T-helper 1 cell treated with Interleukin-12 subunit alpha and Interleukin-12 subunit beta and Interleukin-4 antibody, amounts not matched to agents 30 μg/mL and 1 μg/mL, for 36 hours (primary cell): ENCODE measurements at regions not wholly inside any gene's neighbourhood (a gene's known extent, or its start where the extent isn't known, plus 50 kb on each side); places are given as distances from the start of the nearest gene placed in this dataset.

ENCODE experiments used
- H3K27ac Mint-ChIP-seq: one replicate; pipeline ENCODE4 v1.8.0; 2021; ENCODE audit warnings: mild to moderate bottlenecking, mixed read lengths
- H3K27me3 Mint-ChIP-seq: one replicate; pipeline ENCODE4 v1.8.0; 2021; ENCODE audit warnings: low read depth, mixed read lengths
- H3K36me3 Mint-ChIP-seq: one replicate; pipeline ENCODE4 v1.8.0; 2021; ENCODE audit warnings: low read depth, mixed read lengths
- H3K4me1 Mint-ChIP-seq: one replicate; pipeline ENCODE4 v1.8.0; 2021; ENCODE audit warnings: low read depth, mixed read lengths
- H3K4me3 Mint-ChIP-seq: one replicate; pipeline ENCODE4 v1.8.0; 2021; ENCODE audit warnings: mild to moderate bottlenecking, moderate library complexity, mixed read lengths
- H3K9me3 Mint-ChIP-seq: one replicate; pipeline ENCODE4 v1.8.0; 2021; ENCODE audit warnings: mixed read lengths

DNA sequence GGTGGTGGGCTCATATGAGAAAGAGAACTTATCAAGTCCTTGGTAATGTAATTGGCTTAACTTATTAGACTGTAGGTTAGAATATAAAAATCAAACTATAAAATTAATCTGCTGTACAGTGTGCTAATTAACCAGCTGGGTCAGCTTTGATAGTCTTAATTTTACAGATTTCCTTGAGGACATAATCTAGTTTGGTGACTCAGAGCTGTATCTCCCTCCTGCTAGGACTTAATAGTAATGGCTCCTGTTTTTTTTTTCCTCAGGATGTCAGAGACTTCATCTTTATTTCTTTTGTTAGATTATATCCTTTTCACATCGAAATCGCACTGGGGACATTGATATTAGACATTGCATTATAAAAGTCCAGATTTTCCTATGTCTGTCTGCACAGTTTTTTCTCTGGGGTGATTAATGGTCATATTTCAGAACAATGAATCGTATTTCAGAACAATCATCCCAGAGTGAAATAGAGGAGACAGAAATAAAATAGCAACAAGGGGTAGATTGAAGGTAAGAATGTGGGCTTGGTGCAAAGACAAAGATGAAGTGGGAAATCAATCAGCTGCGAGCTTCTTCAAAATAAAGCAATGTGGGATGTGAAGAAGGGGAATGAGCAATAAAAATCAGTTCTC is 346.4 kb upstream of the RIOK2 start:
- no peak overlapping the region for H3K27ac Mint-ChIP-seq
- peaks cover 5% of the 10 kb centered on the region for H3K4me1 Mint-ChIP-seq
- H3K36me3 Mint-ChIP-seq = no peaks in the 10 kb centered on the region
- H3K27me3 Mint-ChIP-seq = no peaks in the 10 kb centered on the region
- H3K4me3 Mint-ChIP-seq = no peak overlapping the region
- H3K9me3 Mint-ChIP-seq = no peaks in the 10 kb centered on the region

DNA sequence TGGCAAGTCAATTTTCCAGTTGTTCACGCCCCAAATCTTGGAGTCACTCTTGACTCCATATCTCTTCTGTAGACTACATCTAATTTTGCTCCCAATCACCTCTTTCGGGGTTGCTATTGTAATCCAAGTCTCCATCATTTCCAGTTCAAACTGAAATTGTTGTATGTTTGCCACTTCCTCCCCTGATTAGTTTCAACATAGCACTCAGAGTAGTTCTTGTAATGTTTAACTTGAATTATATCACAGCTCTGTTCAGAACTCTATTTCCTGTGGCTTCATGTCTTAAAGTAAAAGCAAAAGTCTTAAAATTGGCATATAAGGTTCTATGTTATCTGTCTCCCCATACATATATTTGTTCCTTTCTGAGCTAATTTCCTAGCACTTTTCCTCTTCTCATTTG is 348.5 kb upstream of the RIOK2 start:
- Mint-ChIP-seq H3K4me3 (no peak overlapping the region), H3K4me1 (peaks cover 5% of the 10 kb centered on the region), H3K27ac (no peak overlapping the region), H3K9me3 (no peaks in the 10 kb centered on the region), H3K27me3 (no peaks in the 10 kb centered on the region), H3K36me3 (no peaks in the 10 kb centered on the region)

DNA sequence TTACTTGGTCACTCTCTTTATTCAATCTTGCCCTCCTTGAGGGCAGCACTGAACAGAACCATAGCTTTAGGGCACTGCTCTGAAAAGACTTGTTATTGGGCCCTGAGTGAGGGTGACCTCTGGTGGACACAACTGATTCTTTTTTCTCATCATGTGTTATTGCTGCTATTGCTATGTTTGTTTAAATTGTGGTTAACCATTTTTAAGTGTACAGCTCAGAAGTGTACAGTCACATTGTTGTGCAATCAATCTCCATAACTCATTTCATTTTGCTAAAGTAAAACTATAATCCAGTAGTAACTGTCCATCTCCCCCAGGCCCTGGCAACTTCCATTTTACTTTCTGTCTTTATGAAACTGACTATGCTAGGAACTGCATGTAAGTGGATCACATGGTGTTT is 351.1 kb upstream of the RIOK2 start:
- Mint-ChIP-seq H3K27me3 (no peaks in the 10 kb centered on the region), H3K4me3 (no peak overlapping the region), H3K9me3 (no peaks in the 10 kb centered on the region), H3K4me1 (peaks cover 5% of the 10 kb centered on the region), H3K27ac (no peak overlapping the region), H3K36me3 (no peaks in the 10 kb centered on the region)

DNA sequence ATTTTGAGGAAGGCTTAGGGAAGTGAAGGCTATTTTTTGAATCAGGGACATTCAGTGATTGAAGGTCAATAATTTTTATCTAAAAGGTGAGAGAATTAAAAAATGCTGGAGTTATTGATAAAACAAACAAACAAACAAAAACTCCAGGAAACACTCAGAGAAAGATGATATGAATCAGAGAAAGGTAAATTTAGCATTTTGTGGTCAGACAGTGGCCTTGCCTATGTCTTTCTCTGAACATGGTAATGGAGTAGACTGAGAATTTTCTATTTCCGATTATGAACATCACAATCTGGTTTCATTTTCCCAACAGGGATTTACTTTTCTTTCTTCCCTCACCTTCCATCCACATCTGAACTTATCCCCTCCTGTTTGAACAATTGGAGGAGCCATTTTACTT is 353.6 kb upstream of the RIOK2 start:
- Mint-ChIP-seq H3K36me3 (no peaks in the 10 kb centered on the region), H3K27ac (no peak overlapping the region), H3K27me3 (no peaks in the 10 kb centered on the region), H3K4me3 (no peak overlapping the region), H3K9me3 (no peaks in the 10 kb centered on the region), H3K4me1 (peaks cover 2% of the 10 kb centered on the region)

DNA sequence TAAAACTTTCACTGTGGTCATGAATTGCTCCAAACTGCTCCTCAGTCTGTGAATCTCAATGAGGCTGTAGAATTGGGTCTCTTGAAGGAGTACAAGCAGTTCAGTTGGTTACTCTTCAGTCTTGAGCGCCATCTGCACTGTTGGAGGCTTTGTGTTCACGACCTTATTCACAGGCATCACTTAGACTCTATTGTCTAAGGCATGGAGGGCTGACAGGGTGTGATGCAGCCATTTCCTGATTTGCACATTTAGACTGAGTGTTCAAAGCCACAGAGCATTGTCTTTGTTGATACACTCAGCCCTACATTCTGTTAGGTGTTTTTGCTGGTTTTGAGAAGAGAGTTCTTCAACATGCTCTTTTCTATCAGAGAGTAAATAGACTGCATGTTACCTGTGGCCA is 355.9 kb upstream of the RIOK2 start:
- no peaks in the 10 kb centered on the region for H3K36me3 Mint-ChIP-seq
- H3K4me3 Mint-ChIP-seq = no peak overlapping the region
- H3K27me3 Mint-ChIP-seq = no peaks in the 10 kb centered on the region
- no peaks in the 10 kb centered on the region for H3K4me1 Mint-ChIP-seq
- no peak overlapping the region for H3K27ac Mint-ChIP-seq
- H3K9me3 Mint-ChIP-seq = peaks cover 6% of the 10 kb centered on the region

DNA sequence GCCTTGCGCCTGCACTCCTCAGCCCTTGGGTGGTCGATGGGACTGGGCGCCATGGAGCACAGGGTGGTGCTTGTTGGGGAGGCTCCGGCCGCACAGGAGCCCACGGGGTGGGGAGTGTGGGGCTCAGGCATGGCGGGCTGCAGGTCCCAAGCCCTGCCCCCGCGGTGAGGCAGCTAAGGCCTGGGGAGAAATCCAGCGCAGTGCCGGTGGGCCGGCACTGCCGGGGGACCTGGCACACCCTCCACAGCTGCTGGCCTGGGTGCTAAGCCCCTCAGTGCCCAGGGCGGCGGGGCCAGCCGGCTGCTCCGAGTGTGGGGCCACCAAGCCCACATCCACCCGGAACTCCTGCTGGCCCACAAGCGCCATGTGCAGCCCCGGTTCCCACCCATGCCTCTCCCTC is 358.8 kb upstream of the RIOK2 start:
- no peak overlapping the region for H3K4me3 Mint-ChIP-seq
- H3K27me3 Mint-ChIP-seq = peaks cover 3% of the 10 kb centered on the region
- H3K4me1 Mint-ChIP-seq = no peaks in the 10 kb centered on the region
- no peak overlapping the region for H3K27ac Mint-ChIP-seq
- no peaks in the 10 kb centered on the region for H3K36me3 Mint-ChIP-seq
- peaks cover 6% of the 10 kb centered on the region for H3K9me3 Mint-ChIP-seq

DNA sequence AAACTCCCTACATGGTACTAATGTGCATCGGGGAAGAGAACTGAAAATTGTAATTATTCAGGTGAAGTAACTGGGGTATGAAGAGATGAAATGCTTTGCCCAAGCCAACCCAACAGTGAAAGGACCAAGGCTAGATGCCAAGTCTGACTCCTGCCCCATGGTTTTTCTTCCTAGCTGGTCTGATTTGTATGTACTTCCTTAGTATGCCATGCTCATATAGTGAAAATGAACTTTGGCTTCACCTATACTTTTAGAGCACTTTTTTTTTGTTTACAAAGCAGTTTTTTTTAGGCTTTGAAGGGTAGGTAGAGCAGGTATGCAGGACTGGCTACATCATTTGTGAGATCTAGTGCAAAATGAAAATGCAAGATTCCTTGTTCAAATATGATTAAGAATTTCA is 359.4 kb upstream of the RIOK2 start:
- Mint-ChIP-seq H3K9me3 (peaks cover 10% of the 10 kb centered on the region), H3K27ac (no peak overlapping the region), H3K36me3 (no peaks in the 10 kb centered on the region), H3K27me3 (peaks cover 3% of the 10 kb centered on the region), H3K4me3 (no peak overlapping the region), H3K4me1 (peaks cover 2% of the 10 kb centered on the region)

DNA sequence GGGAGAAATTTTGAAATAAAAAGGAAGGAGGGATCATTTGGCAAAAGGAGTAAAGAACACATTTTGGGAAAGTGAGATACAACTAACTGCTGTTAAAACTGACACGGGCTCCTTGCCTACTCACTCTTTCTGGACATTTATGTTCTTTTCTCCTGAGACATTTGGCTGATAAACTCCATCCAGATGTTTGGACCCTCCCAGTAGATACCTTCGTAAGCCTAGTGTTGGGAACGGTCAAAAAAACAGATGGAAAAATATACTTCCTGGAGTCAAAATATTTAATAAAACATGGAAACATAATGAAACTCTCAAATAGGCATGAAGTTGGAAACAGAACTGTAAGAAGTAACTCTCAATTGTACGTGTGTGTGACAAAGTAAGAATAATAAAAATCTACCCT is 360.1 kb upstream of the RIOK2 start:
- Mint-ChIP-seq H3K9me3 (peaks cover 11% of the 10 kb centered on the region), H3K4me1 (peaks cover 4% of the 10 kb centered on the region), H3K27me3 (peaks cover 3% of the 10 kb centered on the region), H3K36me3 (no peaks in the 10 kb centered on the region), H3K27ac (no peak overlapping the region), H3K4me3 (no peak overlapping the region)

DNA sequence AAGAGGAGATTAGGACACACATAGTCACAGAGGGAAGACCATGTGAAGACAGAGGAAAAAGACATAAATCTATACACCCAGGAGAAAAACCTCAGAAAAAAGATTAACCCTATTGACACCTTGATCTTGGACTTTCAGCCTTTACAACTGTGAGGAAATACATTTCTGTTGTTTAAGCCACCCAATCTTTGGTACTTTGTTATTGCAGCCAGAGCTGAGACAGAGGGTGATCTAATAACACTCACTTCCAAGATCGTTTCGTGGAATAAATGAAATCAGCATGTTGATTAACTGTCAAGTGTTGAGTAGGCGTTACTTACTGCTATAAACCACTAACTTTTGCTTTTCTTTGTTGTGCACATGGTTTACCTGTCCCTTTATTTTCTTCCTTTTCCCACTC is 361.2 kb upstream of the RIOK2 start:
- peaks cover 3% of the 10 kb centered on the region for H3K27me3 Mint-ChIP-seq
- no peak overlapping the region for H3K27ac Mint-ChIP-seq
- H3K4me3 Mint-ChIP-seq = no peak overlapping the region
- H3K4me1 Mint-ChIP-seq = peaks cover 10% of the 10 kb centered on the region
- no peaks in the 10 kb centered on the region for H3K36me3 Mint-ChIP-seq
- peaks cover 11% of the 10 kb centered on the region for H3K9me3 Mint-ChIP-seq

DNA sequence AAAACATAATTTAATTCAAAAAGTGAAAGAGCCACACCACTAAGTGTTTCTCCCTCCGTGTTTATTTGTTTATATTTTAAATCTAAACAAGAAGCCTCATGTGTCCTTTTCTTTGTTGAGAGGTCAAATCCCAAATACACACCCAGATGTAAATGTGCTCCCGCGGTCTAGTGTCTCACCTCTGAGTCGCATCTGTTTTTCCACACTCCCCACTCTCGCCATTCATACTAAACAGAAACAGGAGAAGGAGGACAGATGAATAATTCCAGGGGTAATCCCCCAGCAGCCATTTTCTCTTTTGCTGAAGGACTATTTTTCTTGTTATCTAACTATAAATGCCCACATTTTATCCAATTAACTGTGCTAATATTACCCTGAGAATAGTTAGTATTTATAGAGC is 361.6 kb upstream of the RIOK2 start:
- peaks cover 11% of the 10 kb centered on the region for H3K9me3 Mint-ChIP-seq
- peaks cover 10% of the 10 kb centered on the region for H3K4me1 Mint-ChIP-seq
- no peak overlapping the region for H3K4me3 Mint-ChIP-seq
- peaks cover 3% of the 10 kb centered on the region for H3K27me3 Mint-ChIP-seq
- no peak overlapping the region for H3K27ac Mint-ChIP-seq
- no peaks in the 10 kb centered on the region for H3K36me3 Mint-ChIP-seq

DNA sequence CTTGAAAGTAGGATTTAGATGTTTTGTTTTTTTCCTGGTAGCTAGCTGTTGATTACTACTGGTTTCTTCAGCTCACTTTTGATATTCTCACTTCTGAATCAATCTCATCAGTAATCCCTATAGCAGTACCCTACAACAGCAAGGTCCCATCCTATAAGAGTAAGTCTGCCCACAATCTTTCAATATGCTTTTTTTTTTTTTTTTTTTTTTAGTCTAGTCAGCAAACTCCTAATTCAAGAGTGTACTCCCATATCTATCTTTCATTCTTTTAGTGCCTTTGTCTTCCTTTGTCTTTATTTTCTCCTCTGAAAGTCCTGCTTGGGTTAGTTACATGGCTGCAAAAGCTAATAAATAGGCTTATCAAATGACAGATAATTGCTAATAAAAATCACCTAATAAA is 362.4 kb upstream of the RIOK2 start:
- Mint-ChIP-seq H3K27ac (no peak overlapping the region), H3K27me3 (peaks cover 3% of the 10 kb centered on the region), H3K4me1 (peaks cover 10% of the 10 kb centered on the region), H3K36me3 (no peaks in the 10 kb centered on the region), H3K9me3 (peaks cover 11% of the 10 kb centered on the region), H3K4me3 (no peak overlapping the region)

DNA sequence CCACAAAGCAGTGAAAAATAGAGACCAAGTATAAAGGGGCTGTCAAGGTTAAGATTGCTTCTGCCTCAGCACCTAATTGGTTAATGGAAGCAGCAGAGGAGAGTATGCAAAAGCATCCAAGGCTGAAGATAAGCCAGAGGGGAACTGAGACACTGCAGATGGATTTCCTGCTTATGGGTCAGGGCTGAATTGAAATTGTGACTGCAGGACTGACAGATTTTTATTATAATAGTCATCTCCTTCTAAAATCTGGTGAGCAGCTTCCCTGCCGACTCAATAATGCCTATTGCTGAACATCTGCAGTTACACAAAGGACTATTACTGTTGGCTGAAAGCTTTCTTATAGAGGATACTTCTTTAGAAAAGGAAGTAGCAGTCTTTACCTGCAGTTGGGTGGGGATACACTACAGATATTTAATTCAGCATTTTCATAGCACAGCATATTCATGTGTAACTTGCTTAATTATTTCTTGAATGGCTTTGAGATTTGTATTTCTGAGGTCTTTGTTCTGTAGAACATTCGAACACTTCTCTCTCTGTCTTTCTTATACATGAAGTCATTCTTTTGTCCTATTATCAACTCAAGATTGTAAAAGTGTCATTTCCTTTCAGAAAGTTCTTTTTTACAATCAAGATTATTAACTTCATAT is 363.0 kb upstream of the RIOK2 start:
- peaks cover 3% of the 10 kb centered on the region for H3K27me3 Mint-ChIP-seq
- H3K9me3 Mint-ChIP-seq = peaks cover 11% of the 10 kb centered on the region
- peaks cover 10% of the 10 kb centered on the region for H3K4me1 Mint-ChIP-seq
- H3K4me3 Mint-ChIP-seq = no peak overlapping the region
- H3K27ac Mint-ChIP-seq = no peak overlapping the region
- no peaks in the 10 kb centered on the region for H3K36me3 Mint-ChIP-seq

DNA sequence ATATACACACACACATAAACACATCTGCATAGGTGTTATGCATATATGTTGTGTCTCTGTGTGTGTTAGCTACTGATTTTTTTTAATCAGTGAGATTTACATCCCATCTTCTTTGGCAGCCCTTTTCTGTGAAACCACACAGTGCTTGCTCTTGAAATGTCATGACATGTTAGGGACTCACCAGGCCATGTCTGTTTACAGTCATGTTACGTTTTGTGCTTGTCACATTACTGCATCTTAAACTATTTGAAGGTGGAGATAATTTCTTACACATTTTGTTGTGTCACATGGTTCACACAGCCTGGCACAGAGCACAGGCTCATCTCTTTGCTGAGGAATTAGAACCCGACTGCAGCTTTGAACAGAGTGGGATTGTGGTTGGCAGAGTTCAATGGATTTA is 364.4 kb upstream of the RIOK2 start:
- peaks cover 3% of the 10 kb centered on the region for H3K27me3 Mint-ChIP-seq
- no peak overlapping the region for H3K4me3 Mint-ChIP-seq
- H3K9me3 Mint-ChIP-seq = peaks cover 11% of the 10 kb centered on the region
- H3K27ac Mint-ChIP-seq = peak overlapping the region; percentile 6
- peaks cover 10% of the 10 kb centered on the region for H3K4me1 Mint-ChIP-seq
- H3K36me3 Mint-ChIP-seq = no peaks in the 10 kb centered on the region

DNA sequence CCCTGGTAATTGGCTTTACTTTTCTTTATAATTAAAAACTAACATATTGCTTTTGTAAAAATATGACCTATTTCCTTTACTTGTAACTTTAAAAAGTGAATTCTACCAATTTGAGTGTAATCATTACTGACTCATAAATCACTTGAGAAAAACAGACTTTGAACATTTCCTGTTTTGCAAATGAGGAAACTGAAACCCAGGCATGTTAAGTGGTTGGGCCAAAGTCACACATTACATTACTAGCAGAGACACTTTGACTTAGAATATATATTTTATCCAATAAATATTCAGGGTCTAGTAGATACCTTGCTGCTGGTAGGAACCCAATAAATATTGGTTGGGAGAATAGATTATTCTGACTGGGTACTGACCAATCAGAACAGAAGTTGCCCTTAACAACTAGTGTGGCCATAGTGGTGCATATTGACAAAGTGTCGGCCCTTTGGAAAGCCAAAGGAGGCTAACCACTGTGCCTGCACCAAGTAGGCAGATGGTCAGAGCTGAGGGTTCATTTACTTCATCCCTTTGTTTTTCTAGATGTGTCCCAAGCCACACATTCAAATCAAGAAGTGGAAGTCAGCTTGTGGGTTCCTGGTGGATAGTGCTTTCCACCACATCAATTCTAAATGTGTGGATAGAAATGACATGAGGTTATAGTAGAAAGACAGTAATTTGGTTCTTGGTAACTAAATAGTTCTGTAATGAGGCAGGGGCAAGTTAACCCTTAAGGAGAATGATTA is 365.1 kb upstream of the RIOK2 start:
- H3K27ac Mint-ChIP-seq = peak overlapping the region; percentile 12
- H3K4me1 Mint-ChIP-seq = peaks cover 10% of the 10 kb centered on the region
- H3K4me3 Mint-ChIP-seq = no peak overlapping the region
- peaks cover 3% of the 10 kb centered on the region for H3K27me3 Mint-ChIP-seq
- H3K36me3 Mint-ChIP-seq = no peaks in the 10 kb centered on the region
- peaks cover 6% of the 10 kb centered on the region for H3K9me3 Mint-ChIP-seq

DNA sequence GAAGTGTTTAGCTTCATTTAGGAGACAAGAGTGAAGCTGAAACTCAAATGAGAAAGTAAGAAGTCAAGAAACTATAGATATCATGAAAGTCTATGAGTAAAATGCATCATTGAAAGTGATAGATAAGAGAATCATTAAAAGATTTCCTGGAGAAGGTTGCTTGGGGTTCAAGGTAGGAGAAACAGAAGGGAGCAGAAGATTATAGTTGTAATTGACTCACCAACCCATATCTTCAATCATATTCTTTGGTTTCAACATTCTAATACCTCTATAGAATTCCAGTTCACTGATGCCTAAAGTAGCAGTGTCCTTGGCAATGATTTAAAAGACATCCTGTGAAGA is 365.7 kb upstream of the RIOK2 start:
- Mint-ChIP-seq H3K4me1 (peaks cover 10% of the 10 kb centered on the region), H3K27me3 (peaks cover 3% of the 10 kb centered on the region), H3K36me3 (no peaks in the 10 kb centered on the region), H3K27ac (no peak overlapping the region), H3K9me3 (peaks cover 5% of the 10 kb centered on the region), H3K4me3 (no peak overlapping the region)
